SK-N-SH treated with all-trans-retinoic acid at 6 μM for 48 hours (cell line): ENCODE measurements at regions not wholly inside any gene's neighbourhood (a gene's known extent, or its start where the extent isn't known, plus 50 kb on each side); places are given as distances from the start of the nearest gene placed in this dataset.

ENCODE experiments used
- ATAC-seq: fragments of 200-7000 bp; cut with Tn5 transposase; 3 replicates; pipeline ENCODE4 v1.9.1; 2020; ENCODE audit warnings: mild to moderate bottlenecking, moderate library complexity
- ARNTL ChIP-seq: fragments of 450-650 bp; formaldehyde crosslinking; IDR thresholded peaks from 2 replicates; pipeline ENCODE4 v1.5.0; 2020; ENCODE audit warnings: low read depth, mild to moderate bottlenecking, moderate library complexity, borderline replicate concordance
- BACH2 ChIP-seq: fragments of 250-450 bp; sonication (Bioruptor Pico); IDR thresholded peaks from 2 replicates; pipeline ENCODE4 v1.9.0; 2021; ENCODE audit warnings: mild to moderate bottlenecking, borderline replicate concordance
- CSDC2 ChIP-seq: fragments of 250-450 bp; sonication (Bioruptor Pico); IDR thresholded peaks from 2 replicates; pipeline ENCODE4 v1.5.0; 2020; ENCODE audit warnings: mild to moderate bottlenecking, moderate library complexity
- CSRNP3 ChIP-seq: fragments of 250-450 bp; sonication (Bioruptor Pico); IDR thresholded peaks from 2 replicates; pipeline ENCODE4 v1.5.1; 2021; ENCODE audit warnings: mild to moderate bottlenecking, moderate library complexity
- ESRRG ChIP-seq: fragments of 250-450 bp; sonication (Bioruptor Pico); IDR thresholded peaks from 2 replicates; pipeline ENCODE4 v1.6.1; 2021; ENCODE audit warnings: mild to moderate bottlenecking
- GLIS3 ChIP-seq: fragments of 250-450 bp; sonication (Bioruptor Pico); IDR thresholded peaks from 2 replicates; pipeline ENCODE4 v1.5.0; 2020; ENCODE audit warnings: mild to moderate bottlenecking, moderate library complexity
- ISL1 ChIP-seq: fragments of 250-450 bp; sonication (Bioruptor Pico); IDR thresholded peaks from 2 replicates; pipeline ENCODE4 v2.1.2; 2022; ENCODE audit warnings: mild to moderate bottlenecking, moderate library complexity
- OSR1 ChIP-seq: fragments of 250-450 bp; sonication (Bioruptor Pico); IDR thresholded peaks from 2 replicates; pipeline ENCODE4 v1.8.0; 2022; ENCODE audit warnings: moderate library complexity, mild to moderate bottlenecking, inconsistent platforms
- POU6F1 ChIP-seq: fragments of 250-450 bp; sonication (Bioruptor Pico); IDR thresholded peaks from 2 replicates; pipeline ENCODE4 v1.8.0; 2021; ENCODE audit warnings: low read depth, mild to moderate bottlenecking, moderate library complexity, borderline replicate concordance
- PPARA ChIP-seq: fragments of 250-450 bp; sonication (Bioruptor Pico); IDR thresholded peaks from 2 replicates; pipeline ENCODE4 v1.5.0; 2020; ENCODE audit warnings: mild to moderate bottlenecking, borderline replicate concordance
- SNAI2 ChIP-seq: fragments of 250-450 bp; sonication (Bioruptor Pico); IDR thresholded peaks from 2 replicates; pipeline ENCODE4 v1.5.0; 2020; ENCODE audit warnings: mild to moderate bottlenecking, moderate library complexity
- TCF4 ChIP-seq: fragments of 250-450 bp; sonication (Bioruptor Pico); IDR thresholded peaks from 2 replicates; pipeline ENCODE4 v1.8.0; 2021; ENCODE audit warnings: mild to moderate bottlenecking, moderate library complexity, borderline replicate concordance
- TOX ChIP-seq: fragments of 250-450 bp; sonication (Bioruptor Pico); IDR thresholded peaks from 2 replicates; pipeline ENCODE4 v1.8.0; 2021; ENCODE audit warnings: mild to moderate bottlenecking, moderate library complexity, borderline replicate concordance
- ZC3H10 ChIP-seq: fragments of 250-450 bp; sonication (Bioruptor Pico); IDR thresholded peaks from 2 replicates; pipeline ENCODE4 v1.5.1; 2021; ENCODE audit warnings: mild to moderate bottlenecking, moderate library complexity
- ZFP3 ChIP-seq: fragments of 250-450 bp; sonication (Bioruptor Pico); IDR thresholded peaks from 2 replicates; pipeline ENCODE4 v1.5.0; 2020; ENCODE audit warnings: mild to moderate bottlenecking, moderate library complexity
- ZFP30 ChIP-seq: fragments of 450-650 bp; formaldehyde crosslinking; IDR thresholded peaks from 2 replicates; pipeline ENCODE4 v1.5.0; 2022; ENCODE audit warnings: mild to moderate bottlenecking, moderate library complexity
- ZNF565 ChIP-seq: fragments of 450-650 bp; formaldehyde crosslinking; conservative IDR thresholded peaks from 2 replicates; pipeline ENCODE4 v1.5.0; 2020; ENCODE audit warnings: low read depth, mild to moderate bottlenecking, moderate library complexity
- ZNF8 ChIP-seq: fragments of 450-650 bp; formaldehyde crosslinking; IDR thresholded peaks from 2 replicates; pipeline ENCODE4 v1.5.0; 2020; ENCODE audit warnings: mild to moderate bottlenecking, moderate library complexity
- TF ChIP-seq, protein P1 (sequence below): fragments of 250-450 bp; sonication (Bioruptor Pico); IDR thresholded peaks from 2 replicates; pipeline ENCODE4 v1.5.1; 2020; ENCODE audit warnings: low read depth, mild to moderate bottlenecking, moderate library complexity

- TF ChIP-seq ISL1 (CRISPR knock-in tag) (no peak), ZNF8 (CRISPR knock-in tag) (no peak)
- no peak for ATAC-seq
Measured at GRCh38 chr2:39515273-39515896, 78.3 kb upstream of the MAP4K3 start.

DNA sequence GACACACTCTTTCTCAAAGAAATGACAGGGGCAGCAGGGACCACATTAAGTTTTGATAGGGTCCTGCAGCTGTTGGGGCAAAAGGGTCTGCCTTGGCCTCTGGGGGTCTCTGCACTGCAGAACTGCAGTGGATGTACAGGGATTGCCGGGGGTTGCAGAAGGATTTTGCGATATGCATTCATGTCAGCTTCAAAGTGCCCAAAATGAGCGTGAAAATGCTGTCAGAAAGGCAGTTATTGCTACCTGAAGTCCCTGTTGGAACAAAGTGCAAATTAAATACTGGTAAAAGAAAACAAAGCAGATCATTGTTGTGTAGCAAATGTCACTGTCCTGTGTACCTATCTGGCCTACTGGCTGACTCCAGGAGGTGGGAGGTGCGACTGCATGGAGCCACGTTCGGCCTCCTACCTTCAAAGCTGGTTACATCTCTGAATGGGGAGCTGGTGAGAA, 78.8 kb upstream of the MAP4K3 start:
- TF ChIP-seq, protein P1, sequence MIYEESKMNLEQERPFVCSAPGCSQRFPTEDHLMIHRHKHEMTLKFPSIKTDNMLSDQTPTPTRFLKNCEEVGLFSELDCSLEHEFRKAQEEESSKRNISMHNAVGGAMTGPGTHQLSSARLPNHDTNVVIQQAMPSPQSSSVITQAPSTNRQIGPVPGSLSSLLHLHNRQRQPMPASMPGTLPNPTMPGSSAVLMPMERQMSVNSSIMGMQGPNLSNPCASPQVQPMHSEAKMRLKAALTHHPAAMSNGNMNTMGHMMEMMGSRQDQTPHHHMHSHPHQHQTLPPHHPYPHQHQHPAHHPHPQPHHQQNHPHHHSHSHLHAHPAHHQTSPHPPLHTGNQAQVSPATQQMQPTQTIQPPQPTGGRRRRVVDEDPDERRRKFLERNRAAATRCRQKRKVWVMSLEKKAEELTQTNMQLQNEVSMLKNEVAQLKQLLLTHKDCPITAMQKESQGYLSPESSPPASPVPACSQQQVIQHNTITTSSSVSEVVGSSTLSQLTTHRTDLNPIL (CRISPR knock-in tag) = no peak
- no peak for TF ChIP-seq ZC3H10 (CRISPR knock-in tag)
- no peak for TF ChIP-seq ESRRG (CRISPR knock-in tag)
- no peak for TF ChIP-seq ARNTL (CRISPR knock-in tag)
- ATAC-seq = no peak

DNA sequence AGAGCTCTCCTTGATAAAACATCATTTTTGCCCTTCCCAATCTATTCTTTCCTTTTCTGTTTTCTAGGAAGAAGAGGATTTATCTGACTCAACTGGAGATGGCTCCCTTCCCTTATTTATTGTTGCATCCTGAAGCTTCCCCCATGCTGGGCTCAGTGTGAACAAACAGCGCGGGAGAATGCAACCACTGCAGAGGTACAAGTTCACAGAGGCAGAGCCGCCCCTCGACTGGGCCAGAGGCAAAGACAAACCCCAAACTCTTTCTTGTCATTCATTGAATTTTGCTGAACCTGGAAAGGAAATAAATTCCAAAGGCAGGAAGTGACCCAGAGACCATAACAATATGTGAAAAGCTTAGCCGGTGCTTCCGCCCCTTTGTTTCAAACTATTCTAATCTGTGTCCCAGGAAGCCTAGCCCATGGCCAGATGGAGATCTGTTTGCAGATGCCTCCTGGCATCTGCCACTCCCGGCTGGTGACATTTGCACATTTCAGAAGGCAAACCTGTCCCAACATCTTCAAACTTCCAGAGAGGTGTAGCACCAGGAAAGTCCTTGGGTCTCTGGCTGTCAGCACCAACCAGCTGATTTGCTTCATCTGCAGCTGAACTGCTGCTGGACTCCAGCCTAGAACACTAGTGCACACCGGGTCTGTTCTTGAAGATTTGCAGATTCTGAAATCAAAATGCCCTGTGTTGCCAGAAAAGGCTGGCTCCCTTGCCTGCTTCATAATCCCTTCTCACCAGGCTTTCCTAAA, 79.4 kb upstream of the MAP4K3 start:
- ATAC-seq = no peak

DNA sequence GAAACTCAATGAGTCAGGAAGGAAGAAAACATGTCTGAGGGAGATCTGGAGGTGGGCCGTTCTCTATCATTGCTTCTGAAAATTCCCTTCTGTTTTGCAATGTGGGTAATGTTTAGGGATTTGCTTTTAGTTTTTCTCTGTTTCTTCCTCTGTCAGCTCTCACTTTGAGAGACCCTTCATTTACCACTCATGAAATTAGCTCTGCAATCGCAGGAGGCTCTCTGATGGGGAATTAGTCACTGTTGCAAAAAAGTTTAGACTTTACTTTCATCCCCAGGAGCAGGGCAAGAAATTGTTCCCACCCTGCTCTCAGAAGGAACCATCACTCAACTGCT, 80.0 kb upstream of the MAP4K3 start:
- no peak for ATAC-seq
- TF ChIP-seq CSDC2 (CRISPR knock-in tag) = no peak
- TF ChIP-seq ZNF8 (CRISPR knock-in tag) = no peak
- TF ChIP-seq SNAI2 = no peak
- no peak for TF ChIP-seq GLIS3

More for the DNA sequence above, 79.4 kb upstream of the MAP4K3 start:
- TF ChIP-seq SNAI2 (no peak), OSR1 (no peak), ARNTL (CRISPR knock-in tag) (no peak), TOX (no peak), ZFP3 (no peak), ZNF8 (CRISPR knock-in tag) (no peak), CSRNP3 (no peak), CSDC2 (CRISPR knock-in tag) (no peak), ESRRG (CRISPR knock-in tag) (no peak), TCF4 (CRISPR knock-in tag) (no peak), GLIS3 (no peak), ZFP30 (no peak), BACH2 (CRISPR knock-in tag) (no peak), ZNF565 (no peak), PPARA (CRISPR knock-in tag) (no peak)

GRCh38 chr2:39517622-39518021, 80.5 kb upstream of the MAP4K3 start:
- ATAC-seq = no peak

More at GRCh38 chr2:39517622-39518021, 80.5 kb upstream of the MAP4K3 start:
- TF ChIP-seq OSR1 (no peak), ISL1 (CRISPR knock-in tag) (no peak), CSDC2 (CRISPR knock-in tag) (no peak), ZFP30 (no peak), ZNF565 (no peak), SNAI2 (no peak), CSRNP3 (no peak), TCF4 (CRISPR knock-in tag) (no peak), ESRRG (CRISPR knock-in tag) (no peak), ARNTL (CRISPR knock-in tag) (no peak), POU6F1 (CRISPR knock-in tag) (no peak), GLIS3 (no peak), BACH2 (CRISPR knock-in tag) (no peak)
- TF ChIP-seq, protein P1 (CRISPR knock-in tag) = no peak
